SK-N-SH treated with all-trans-retinoic acid at 6 μM for 48 hours (cell line): ENCODE measurements at regions not wholly inside any gene's neighbourhood (a gene's known extent, or its start where the extent isn't known, plus 50 kb on each side); places are given as distances from the start of the nearest gene placed in this dataset.

Experiments used
- ATAC-seq: fragments of 200-7000 bp; cut with Tn5 transposase; 3 replicates; pipeline ENCODE4 v1.9.1; 2020; ENCODE audit warnings: mild to moderate bottlenecking, moderate library complexity
- ARNTL ChIP-seq: fragments of 450-650 bp; formaldehyde crosslinking; IDR thresholded peaks from 2 replicates; pipeline ENCODE4 v1.5.0; 2020; ENCODE audit warnings: low read depth, mild to moderate bottlenecking, moderate library complexity, borderline replicate concordance
- BACH2 ChIP-seq: fragments of 250-450 bp; sonication (Bioruptor Pico); IDR thresholded peaks from 2 replicates; pipeline ENCODE4 v1.9.0; 2021; ENCODE audit warnings: mild to moderate bottlenecking, borderline replicate concordance
- CSDC2 ChIP-seq: fragments of 250-450 bp; sonication (Bioruptor Pico); IDR thresholded peaks from 2 replicates; pipeline ENCODE4 v1.5.0; 2020; ENCODE audit warnings: mild to moderate bottlenecking, moderate library complexity
- ESRRG ChIP-seq: fragments of 250-450 bp; sonication (Bioruptor Pico); IDR thresholded peaks from 2 replicates; pipeline ENCODE4 v1.6.1; 2021; ENCODE audit warnings: mild to moderate bottlenecking
- GLIS3 ChIP-seq: fragments of 250-450 bp; sonication (Bioruptor Pico); IDR thresholded peaks from 2 replicates; pipeline ENCODE4 v1.5.0; 2020; ENCODE audit warnings: mild to moderate bottlenecking, moderate library complexity
- ISL1 ChIP-seq: fragments of 250-450 bp; sonication (Bioruptor Pico); IDR thresholded peaks from 2 replicates; pipeline ENCODE4 v2.1.2; 2022; ENCODE audit warnings: mild to moderate bottlenecking, moderate library complexity
- OSR1 ChIP-seq: fragments of 250-450 bp; sonication (Bioruptor Pico); IDR thresholded peaks from 2 replicates; pipeline ENCODE4 v1.8.0; 2022; ENCODE audit warnings: moderate library complexity, mild to moderate bottlenecking, inconsistent platforms
- PPARA ChIP-seq: fragments of 250-450 bp; sonication (Bioruptor Pico); IDR thresholded peaks from 2 replicates; pipeline ENCODE4 v1.5.0; 2020; ENCODE audit warnings: mild to moderate bottlenecking, borderline replicate concordance
- RARB ChIP-seq: fragments of 250-450 bp; sonication (Bioruptor Pico); IDR thresholded peaks from 2 replicates; pipeline ENCODE4 v1.8.0; 2021; ENCODE audit warnings: mild to moderate bottlenecking, moderate library complexity
- SNAI2 ChIP-seq: fragments of 250-450 bp; sonication (Bioruptor Pico); IDR thresholded peaks from 2 replicates; pipeline ENCODE4 v1.5.0; 2020; ENCODE audit warnings: mild to moderate bottlenecking, moderate library complexity
- TCF4 ChIP-seq: fragments of 250-450 bp; sonication (Bioruptor Pico); IDR thresholded peaks from 2 replicates; pipeline ENCODE4 v1.8.0; 2021; ENCODE audit warnings: mild to moderate bottlenecking, moderate library complexity, borderline replicate concordance
- TOX ChIP-seq: fragments of 250-450 bp; sonication (Bioruptor Pico); IDR thresholded peaks from 2 replicates; pipeline ENCODE4 v1.8.0; 2021; ENCODE audit warnings: mild to moderate bottlenecking, moderate library complexity, borderline replicate concordance
- ZC3H10 ChIP-seq: fragments of 250-450 bp; sonication (Bioruptor Pico); IDR thresholded peaks from 2 replicates; pipeline ENCODE4 v1.5.1; 2021; ENCODE audit warnings: mild to moderate bottlenecking, moderate library complexity
- ZFP3 ChIP-seq: fragments of 250-450 bp; sonication (Bioruptor Pico); IDR thresholded peaks from 2 replicates; pipeline ENCODE4 v1.5.0; 2020; ENCODE audit warnings: mild to moderate bottlenecking, moderate library complexity
- ZFP30 ChIP-seq: fragments of 450-650 bp; formaldehyde crosslinking; IDR thresholded peaks from 2 replicates; pipeline ENCODE4 v1.5.0; 2022; ENCODE audit warnings: mild to moderate bottlenecking, moderate library complexity
- ZNF565 ChIP-seq: fragments of 450-650 bp; formaldehyde crosslinking; conservative IDR thresholded peaks from 2 replicates; pipeline ENCODE4 v1.5.0; 2020; ENCODE audit warnings: low read depth, mild to moderate bottlenecking, moderate library complexity
- ZNF70 ChIP-seq: fragments of 450-650 bp; formaldehyde crosslinking; IDR thresholded peaks from 2 replicates; pipeline ENCODE4 v1.5.0; 2020; ENCODE audit warnings: mild to moderate bottlenecking, moderate library complexity
- ZNF8 ChIP-seq: fragments of 450-650 bp; formaldehyde crosslinking; IDR thresholded peaks from 2 replicates; pipeline ENCODE4 v1.5.0; 2020; ENCODE audit warnings: mild to moderate bottlenecking, moderate library complexity
- TF ChIP-seq, protein P1 (sequence below): fragments of 250-450 bp; sonication (Bioruptor Pico); IDR thresholded peaks from 2 replicates; pipeline ENCODE4 v1.8.0; 2020; ENCODE audit warnings: mild to moderate bottlenecking, moderate library complexity, borderline replicate concordance
- TF ChIP-seq, protein P2 (sequence below): fragments of 250-450 bp; sonication (Bioruptor Pico); IDR thresholded peaks from 2 replicates; pipeline ENCODE4 v1.8.0; 2021; ENCODE audit warnings: low read depth, mild to moderate bottlenecking, moderate library complexity, borderline replicate concordance
- TF ChIP-seq, protein P3 (sequence below): fragments of 250-450 bp; sonication (Bioruptor Pico); IDR thresholded peaks from 2 replicates; pipeline ENCODE4 v1.5.1; 2021; ENCODE audit warnings: mild to moderate bottlenecking, moderate library complexity

DNA sequence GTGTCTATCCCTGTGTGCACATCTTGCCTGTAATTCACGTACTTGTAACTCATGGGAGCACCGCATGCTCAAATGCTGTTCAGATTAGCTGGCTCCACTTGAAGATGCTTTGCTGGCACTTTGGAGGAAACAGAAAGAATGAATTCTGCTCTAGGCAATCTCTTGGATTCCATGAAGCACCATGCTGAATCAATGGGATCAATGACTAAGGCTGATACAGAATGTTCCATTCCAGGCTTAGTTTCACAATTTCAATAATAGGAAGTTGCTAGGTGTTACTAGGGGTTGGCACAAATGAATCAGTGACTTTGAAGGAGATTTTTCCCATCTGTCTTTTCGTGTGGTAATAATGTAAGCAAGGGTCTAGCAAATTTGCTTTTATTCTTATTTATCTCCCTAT, 328.8 kb downstream of the OSR1 start (continued):
- TF ChIP-seq ISL1 (CRISPR knock-in tag): no peak
- no peak for TF ChIP-seq TOX (CRISPR knock-in tag)
- TF ChIP-seq PPARA (CRISPR knock-in tag): no peak
- TF ChIP-seq GLIS3: no peak
- no peak for TF ChIP-seq ZNF8 (CRISPR knock-in tag)
- TF ChIP-seq, protein P1, sequence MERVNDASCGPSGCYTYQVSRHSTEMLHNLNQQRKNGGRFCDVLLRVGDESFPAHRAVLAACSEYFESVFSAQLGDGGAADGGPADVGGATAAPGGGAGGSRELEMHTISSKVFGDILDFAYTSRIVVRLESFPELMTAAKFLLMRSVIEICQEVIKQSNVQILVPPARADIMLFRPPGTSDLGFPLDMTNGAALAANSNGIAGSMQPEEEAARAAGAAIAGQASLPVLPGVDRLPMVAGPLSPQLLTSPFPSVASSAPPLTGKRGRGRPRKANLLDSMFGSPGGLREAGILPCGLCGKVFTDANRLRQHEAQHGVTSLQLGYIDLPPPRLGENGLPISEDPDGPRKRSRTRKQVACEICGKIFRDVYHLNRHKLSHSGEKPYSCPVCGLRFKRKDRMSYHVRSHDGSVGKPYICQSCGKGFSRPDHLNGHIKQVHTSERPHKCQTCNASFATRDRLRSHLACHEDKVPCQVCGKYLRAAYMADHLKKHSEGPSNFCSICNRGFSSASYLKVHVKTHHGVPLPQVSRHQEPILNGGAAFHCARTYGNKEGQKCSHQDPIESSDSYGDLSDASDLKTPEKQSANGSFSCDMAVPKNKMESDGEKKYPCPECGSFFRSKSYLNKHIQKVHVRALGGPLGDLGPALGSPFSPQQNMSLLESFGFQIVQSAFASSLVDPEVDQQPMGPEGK (CRISPR knock-in tag): no peak
- no peak for TF ChIP-seq ZC3H10

DNA sequence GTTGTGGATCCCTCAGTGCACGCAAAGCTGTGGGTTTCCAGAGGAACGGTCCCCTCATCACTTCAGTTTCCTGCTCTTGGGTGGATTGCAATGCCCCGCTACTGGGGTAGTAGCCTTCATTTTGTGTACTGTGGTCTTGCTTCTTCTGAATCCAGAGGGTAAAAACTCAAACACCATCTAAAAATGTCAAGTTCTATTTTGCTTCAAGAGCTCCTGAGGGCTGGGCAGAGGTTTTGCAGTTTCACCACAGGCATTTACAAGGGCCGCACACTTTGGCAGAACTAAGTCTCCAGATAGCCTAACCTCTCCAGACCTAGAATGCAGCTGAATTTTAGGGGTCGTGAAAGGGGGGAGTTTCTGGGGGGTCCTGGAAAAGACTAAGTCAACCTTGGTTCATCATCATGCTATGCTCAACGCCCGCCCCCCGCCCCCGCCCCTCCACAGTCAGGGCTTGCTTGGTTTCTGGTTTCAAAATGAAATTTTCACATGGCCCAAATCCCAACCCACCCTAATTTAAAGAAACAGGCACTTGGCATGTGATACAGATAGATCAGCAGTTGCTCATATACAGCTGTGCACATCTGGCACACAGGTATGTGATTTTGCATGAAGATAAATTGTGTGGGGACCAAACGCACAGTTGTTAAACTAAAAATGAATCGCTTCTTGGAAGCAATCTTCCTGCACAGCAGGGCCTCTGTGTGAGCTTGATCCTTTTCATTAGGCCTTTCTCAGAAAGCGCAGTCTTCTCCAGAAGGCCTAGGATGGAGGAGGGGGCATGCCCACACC, 329.6 kb downstream of the OSR1 start:
- ATAC-seq: no peak
- TF ChIP-seq TOX (CRISPR knock-in tag): no peak
- no peak for TF ChIP-seq SNAI2 (CRISPR knock-in tag)
- no peak for TF ChIP-seq BACH2 (CRISPR knock-in tag)
- TF ChIP-seq RARB (CRISPR knock-in tag): no peak
- TF ChIP-seq ZC3H10: no peak
- TF ChIP-seq ZNF565: no peak
- TF ChIP-seq, protein P2, sequence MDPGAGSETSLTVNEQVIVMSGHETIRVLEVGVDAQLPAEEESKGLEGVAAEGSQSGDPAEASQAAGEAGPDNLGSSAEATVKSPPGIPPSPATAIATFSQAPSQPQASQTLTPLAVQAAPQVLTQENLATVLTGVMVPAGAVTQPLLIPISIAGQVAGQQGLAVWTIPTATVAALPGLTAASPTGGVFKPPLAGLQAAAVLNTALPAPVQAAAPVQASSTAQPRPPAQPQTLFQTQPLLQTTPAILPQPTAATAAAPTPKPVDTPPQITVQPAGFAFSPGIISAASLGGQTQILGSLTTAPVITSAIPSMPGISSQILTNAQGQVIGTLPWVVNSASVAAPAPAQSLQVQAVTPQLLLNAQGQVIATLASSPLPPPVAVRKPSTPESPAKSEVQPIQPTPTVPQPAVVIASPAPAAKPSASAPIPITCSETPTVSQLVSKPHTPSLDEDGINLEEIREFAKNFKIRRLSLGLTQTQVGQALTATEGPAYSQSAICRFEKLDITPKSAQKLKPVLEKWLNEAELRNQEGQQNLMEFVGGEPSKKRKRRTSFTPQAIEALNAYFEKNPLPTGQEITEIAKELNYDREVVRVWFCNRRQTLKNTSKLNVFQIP (CRISPR knock-in tag): no peak
- TF ChIP-seq ZNF8 (CRISPR knock-in tag): no peak
- TF ChIP-seq, all 23 proteins: peak for 0

DNA sequence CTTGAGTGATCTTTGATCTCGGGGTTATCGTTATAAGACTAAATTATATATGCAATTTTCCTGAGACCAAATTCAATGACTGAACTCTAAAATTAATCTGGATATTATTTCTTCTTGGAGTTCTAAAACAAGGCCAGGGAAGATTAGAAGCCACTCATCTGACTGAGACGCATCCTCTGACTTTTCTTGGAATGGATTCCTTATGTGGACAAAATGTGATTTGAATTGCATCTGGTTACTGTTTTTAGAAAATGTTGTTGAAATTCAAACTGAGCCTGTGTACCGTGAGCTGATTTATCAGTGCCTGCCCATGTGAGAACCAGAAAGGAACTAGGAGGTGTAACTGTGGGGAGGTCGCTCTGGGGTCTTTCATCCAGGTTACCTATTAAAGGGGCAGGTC, 330.8 kb downstream of the OSR1 start:
- ATAC-seq: no peak
- TF ChIP-seq ZC3H10 (no peak), ZNF8 (CRISPR knock-in tag) (no peak), TCF4 (no peak), RARB (CRISPR knock-in tag) (no peak), CSDC2 (CRISPR knock-in tag) (no peak)

DNA sequence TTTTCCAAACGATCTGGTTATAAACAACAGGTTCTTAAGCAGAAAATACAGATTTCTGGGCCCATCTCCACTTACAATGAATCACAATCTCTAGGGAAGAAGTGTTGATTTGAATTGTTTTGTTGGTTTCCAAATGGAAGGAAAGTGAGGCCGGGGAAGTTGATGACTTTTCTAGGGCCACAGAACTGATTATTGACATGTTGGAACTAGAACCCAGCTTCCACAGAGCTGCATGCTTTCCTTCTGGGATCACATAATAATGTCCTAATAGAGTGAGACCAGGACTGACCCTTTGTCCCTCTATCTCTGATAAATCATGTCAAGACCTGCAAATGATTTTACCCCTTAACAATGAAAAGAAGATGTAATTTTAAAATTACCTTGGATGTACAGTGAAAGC, 332.2 kb downstream of the OSR1 start:
- TF ChIP-seq ZC3H10 (no peak), OSR1 (CRISPR knock-in tag) (no peak), ESRRG (no peak), ARNTL (no peak), ZNF8 (CRISPR knock-in tag) (no peak), CSDC2 (CRISPR knock-in tag) (no peak), ZNF565 (no peak), RARB (CRISPR knock-in tag) (no peak), ZNF70 (no peak), ZFP3 (CRISPR knock-in tag) (no peak), BACH2 (CRISPR knock-in tag) (no peak), TCF4 (no peak), ZFP30 (no peak)
- TF ChIP-seq, protein P3, sequence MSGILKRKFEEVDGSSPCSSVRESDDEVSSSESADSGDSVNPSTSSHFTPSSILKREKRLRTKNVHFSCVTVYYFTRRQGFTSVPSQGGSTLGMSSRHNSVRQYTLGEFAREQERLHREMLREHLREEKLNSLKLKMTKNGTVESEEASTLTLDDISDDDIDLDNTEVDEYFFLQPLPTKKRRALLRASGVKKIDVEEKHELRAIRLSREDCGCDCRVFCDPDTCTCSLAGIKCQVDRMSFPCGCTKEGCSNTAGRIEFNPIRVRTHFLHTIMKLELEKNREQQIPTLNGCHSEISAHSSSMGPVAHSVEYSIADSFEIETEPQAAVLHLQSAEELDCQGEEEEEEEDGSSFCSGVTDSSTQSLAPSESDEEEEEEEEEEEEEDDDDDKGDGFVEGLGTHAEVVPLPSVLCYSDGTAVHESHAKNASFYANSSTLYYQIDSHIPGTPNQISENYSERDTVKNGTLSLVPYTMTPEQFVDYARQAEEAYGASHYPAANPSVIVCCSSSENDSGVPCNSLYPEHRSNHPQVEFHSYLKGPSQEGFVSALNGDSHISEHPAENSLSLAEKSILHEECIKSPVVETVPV (CRISPR knock-in tag): no peak
- TF ChIP-seq, protein P1 (CRISPR knock-in tag): no peak
- TF ChIP-seq, all 23 proteins: peak for 0
- ATAC-seq: no peak
